GM13977 (cell line): ENCODE measurements at regions not wholly inside any gene's neighbourhood (a gene's known extent, or its start where the extent isn't known, plus 50 kb on each side); places are given as distances from the start of the nearest gene placed in this dataset.

ENCODE experiments used
- DNase-seq: peaks from one replicate; pipeline ENCODE4 v3.0.0; 2012; ENCODE audit warnings: low spot score
- CTCF ChIP-seq: IDR thresholded peaks from 2 replicates; pipeline ENCODE4 v1.5.1; 2012; ENCODE audit warnings: mild to moderate bottlenecking, control low read depth; ENCODE audit not compliant: insufficient read depth; ENCODE audit errors: extremely low read depth, missing control alignments
- in situ Hi-C: fragments of 300-500 bp; cut with MboI; formaldehyde crosslinking; loops from one replicate; pipeline ENCODE4 v1.12.0; 2022; ENCODE audit warnings: low sequenced_read_pairs, low pct_unique_long_range_greater_than_20kb, mixed read lengths, inconsistent platforms; ENCODE audit not compliant: unreplicated experiment

- in situ Hi-C loops: no loop called here
- DNase-seq: no peak
- TF ChIP-seq CTCF: no peak
Observed at GRCh38 chr1:57879700-57880099, 455.8 kb upstream of the DAB1 start.

DNA sequence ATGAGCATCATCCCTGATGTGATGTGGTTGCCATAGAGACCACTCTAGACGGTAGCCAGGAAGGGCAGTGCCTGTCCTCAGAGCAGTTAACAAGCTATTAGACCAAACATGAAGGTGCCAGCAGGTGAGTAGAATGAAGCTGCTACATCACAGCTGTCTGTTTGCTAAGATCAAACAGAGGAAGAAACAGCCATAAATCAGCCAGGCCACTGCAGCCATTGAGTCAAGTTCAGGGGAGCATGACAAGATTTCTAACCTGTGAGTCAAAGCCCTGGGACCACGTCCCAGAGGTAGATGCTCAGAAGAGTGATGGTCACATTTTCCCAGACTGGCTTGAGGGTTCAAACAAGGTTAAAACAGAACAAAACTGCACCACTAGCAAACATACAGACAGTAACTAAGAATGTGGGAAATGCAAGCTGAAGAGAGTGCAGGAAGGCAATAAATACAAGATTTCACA lies 450.6 kb upstream of the DAB1 start:
- TF ChIP-seq CTCF: no peak
- no peak for DNase-seq
- in situ Hi-C loops: no loop called here

DNA sequence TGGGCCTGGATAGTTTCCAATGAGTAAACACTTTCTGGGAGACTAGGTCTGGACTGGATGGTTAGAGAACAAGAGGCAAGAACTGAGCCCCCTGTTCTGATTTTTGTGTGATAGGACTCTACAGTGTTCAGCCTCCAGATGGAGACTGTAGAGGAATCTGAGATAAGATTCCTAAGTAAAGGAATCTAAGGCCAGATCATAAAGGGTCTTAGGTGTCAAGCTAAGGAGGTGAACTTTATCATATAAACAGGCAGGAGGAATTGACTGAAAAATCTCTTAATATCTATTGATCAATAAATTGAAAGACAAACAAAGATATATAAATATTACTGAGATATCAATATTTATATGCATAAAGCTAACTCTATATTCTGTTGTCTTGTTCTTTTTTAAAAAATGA lies 449.1 kb upstream of the DAB1 start:
- in situ Hi-C loops: no loop called here
- no peak for TF ChIP-seq CTCF
- no peak for DNase-seq

DNA sequence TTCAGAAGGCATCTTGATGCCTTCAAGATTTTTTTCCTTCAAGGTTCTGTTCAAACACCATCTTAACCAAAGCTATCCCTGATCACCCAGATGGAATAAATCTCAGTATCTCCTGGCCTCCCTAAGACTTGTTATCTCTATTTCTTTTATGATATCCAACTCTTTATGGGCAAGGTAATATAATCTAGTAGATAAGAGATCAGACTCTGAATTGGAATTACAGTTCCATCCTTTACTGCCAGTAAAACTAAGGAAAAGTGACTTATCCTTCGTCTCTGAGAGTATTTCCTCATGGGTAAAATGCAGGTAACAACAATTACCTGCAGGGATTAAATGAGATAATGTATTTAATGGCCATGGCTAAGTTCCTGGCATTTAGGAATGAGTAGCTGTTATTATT lies 445.0 kb upstream of the DAB1 start:
- in situ Hi-C loops: no loop called here
- no peak for DNase-seq
- TF ChIP-seq CTCF: no peak

GRCh38 chr1:57868239-57868638 lies 444.4 kb upstream of the DAB1 start:
- TF ChIP-seq CTCF: no peak
- no peak for DNase-seq
- in situ Hi-C loops: no loop called here

DNA sequence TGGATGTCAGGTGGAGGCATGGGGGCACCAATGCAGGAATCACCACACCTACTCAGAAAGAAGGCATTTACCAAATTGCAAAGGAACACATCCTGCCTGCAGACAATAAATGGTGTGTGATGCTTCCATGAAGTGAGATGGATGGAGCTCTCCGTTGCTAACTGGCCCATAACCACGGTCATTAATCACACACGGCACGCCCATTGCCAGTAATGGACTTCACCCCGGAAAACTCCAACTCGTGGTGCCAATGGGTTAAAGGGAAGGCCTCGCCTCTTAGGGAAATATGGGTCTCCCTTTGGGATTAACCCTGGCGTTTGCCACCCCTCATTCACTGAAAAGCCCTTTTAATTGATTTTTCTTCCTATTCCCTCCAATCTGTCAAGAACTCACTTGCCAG lies 443.1 kb upstream of the DAB1 start:
- in situ Hi-C loops: no loop called here
- no peak for TF ChIP-seq CTCF
- no peak for DNase-seq
